CD4-positive, alpha-beta T cell (primary cell): ENCODE measurements at regions not wholly inside any gene's neighbourhood (a gene's known extent, or its start where the extent isn't known, plus 50 kb on each side); places are given as distances from the start of the nearest gene placed in this dataset.

ENCODE experiments used
- ATAC-seq: fragments of 200-7000 bp; cut with Tn5 transposase; one replicate; pipeline ENCODE4 v1.10.0; 2022; ENCODE audit warnings: mild to moderate bottlenecking; ENCODE audit not compliant: poor library complexity
- CTCF ChIA-PET: fragments of 350-600 bp; sonication (Branson Sonifier 250); formaldehyde crosslinking; loops from one replicate; lab custom pipeline; 2021; ENCODE audit warnings: antibody characterized with exemption, inconsistent platforms; lab: Charles Lee
- POLR2A ChIA-PET: fragments of 350-600 bp; sonication (Branson Sonifier 250); formaldehyde crosslinking; loops from one replicate; lab custom pipeline; 2021; ENCODE audit warnings: antibody characterized with exemption, inconsistent platforms; lab: Charles Lee
- DNase-seq, 14 experiments: peaks; one replicate each; pipeline ENCODE4 v3.0.0-alpha.2; 2013 to 2020; ENCODE audit warnings: mixed read lengths in 2 of 14
- H3K27ac ChIP-seq, 2 donors: one replicate each; pipeline versions ENCODE4 v1.5.1 to v1.7.0; 2013; ENCODE audit warnings: low read length in 2 of 2, low read depth in 1 of 2, mild to moderate bottlenecking in 1 of 2
- H3K27me3 ChIP-seq, 2 experiments: 1 replicate in 1 of 2; 2 replicates in 1 of 2; pipeline versions ENCODE4 v1.6.1 to v1.7.0; 2013; ENCODE audit warnings: low read length in 2 of 2, control low read depth in 1 of 2, mild to moderate bottlenecking in 1 of 2, moderate library complexity in 1 of 2; ENCODE audit not compliant: insufficient read depth in 2 of 2, control insufficient read depth in 1 of 2
- H3K36me3 ChIP-seq: one replicate; pipeline ENCODE4 v1.6.1; 2013; ENCODE audit warnings: low read length, control low read depth; ENCODE audit not compliant: insufficient read depth
- H3K4me1 ChIP-seq: one replicate; pipeline ENCODE4 v1.6.1; 2013; ENCODE audit warnings: low read length, control low read depth; ENCODE audit not compliant: insufficient read depth
- H3K4me3 ChIP-seq: one replicate; pipeline ENCODE4 v1.5.1; 2013; ENCODE audit warnings: mild to moderate bottlenecking, low read length, moderate library complexity
- H3K9me3 ChIP-seq, 2 experiments: 1 replicate in 1 of 2; 2 replicates in 1 of 2; pipeline versions ENCODE4 v1.6.1 to v1.7.0; 2013; ENCODE audit warnings: low read length in 2 of 2, mild to moderate bottlenecking in 2 of 2, control low read depth in 1 of 2, moderate library complexity in 1 of 2; ENCODE audit not compliant: control insufficient read depth in 1 of 2, insufficient read depth in 1 of 2
- H3K27ac Mint-ChIP-seq: one replicate; pipeline ENCODE4 v1.8.0; 2020; ENCODE audit warnings: mixed read lengths
- H3K27me3 Mint-ChIP-seq: one replicate; pipeline ENCODE4 v1.8.0; 2021; ENCODE audit warnings: mixed read lengths
- H3K36me3 Mint-ChIP-seq: one replicate; pipeline ENCODE4 v1.8.0; 2021; ENCODE audit warnings: low read depth, mixed read lengths
- H3K4me1 Mint-ChIP-seq: one replicate; pipeline ENCODE4 v1.8.0; 2021; ENCODE audit warnings: low read depth, mixed read lengths
- H3K4me3 Mint-ChIP-seq: one replicate; pipeline ENCODE4 v1.8.0; 2020; ENCODE audit warnings: mild to moderate bottlenecking, mixed read lengths
- H3K9me3 Mint-ChIP-seq: one replicate; pipeline ENCODE4 v1.8.0; 2020; ENCODE audit warnings: mixed read lengths
- CTCF ChIP-seq: fragments of 200-600 bp; IDR thresholded peaks from one replicate; pipeline ENCODE4 v1.8.0; 2022; ENCODE audit warnings: antibody characterized with exemption, mild to moderate bottlenecking
- intact Hi-C, 2 experiments: fragments of 100-400 bp; cut with DNase I in 1 of 2; cut with micrococcal nuclease in 1 of 2; formaldehyde crosslinking; loops; one replicate each; pipeline versions ENCODE4 v1.15.1 to v1.9.0; 2023 to 2025; cut with DNase I, micrococcal nuclease

- Mint-ChIP-seq H3K4me1 (no peaks in the 10 kb centered on the region), H3K4me3 (no peak overlapping the region), H3K36me3 (no peaks in the 10 kb centered on the region), H3K27ac (no peak overlapping the region), H3K9me3 (no peaks in the 10 kb centered on the region), H3K27me3 (no peaks in the 10 kb centered on the region)
- Histone ChIP-seq H3K4me1 (no peaks in the 10 kb centered on the region), H3K36me3 (no peaks in the 10 kb centered on the region), H3K27me3 (no peaks in the 10 kb centered on the region), H3K4me3 (no peak overlapping the region), H3K27ac (no peak overlapping the region), H3K9me3 (no peaks in the 10 kb centered on the region)
- POLR2A ChIA-PET = no interaction called here
- intact Hi-C loops = no loop called here
- no peak for TF ChIP-seq CTCF
- CTCF ChIA-PET = no interaction called here
- no peak for ATAC-seq
- no peak for DNase-seq
Observed at GRCh38 chr3:34068505-34068904, 270.1 kb downstream of the PDCD6IP start.

- Mint-ChIP-seq H3K27ac (no peak overlapping the region), H3K36me3 (no peaks in the 10 kb centered on the region), H3K9me3 (no peaks in the 10 kb centered on the region), H3K4me1 (no peaks in the 10 kb centered on the region), H3K27me3 (no peaks in the 10 kb centered on the region), H3K4me3 (no peak overlapping the region)
- no peak overlapping the region for H3K4me3 ChIP-seq
- ChIA-PET CTCF (no interaction called here), POLR2A (no interaction called here)
- no peaks in the 10 kb centered on the region for H3K36me3 ChIP-seq
- H3K9me3 ChIP-seq = no peaks in the 10 kb centered on the region
- no peaks in the 10 kb centered on the region for H3K27me3 ChIP-seq
- no peak for TF ChIP-seq CTCF
- ATAC-seq (no peak), DNase-seq (no peak)
- intact Hi-C loops = no loop called here
- H3K4me1 ChIP-seq = no peaks in the 10 kb centered on the region
- no peak overlapping the region for H3K27ac ChIP-seq
Observed at GRCh38 chr3:34070831-34071585, 272.6 kb downstream of the PDCD6IP start.

GRCh38 chr3:34072297-34072696, 273.9 kb downstream of the PDCD6IP start:
- POLR2A ChIA-PET = no interaction called here

More at GRCh38 chr3:34072297-34072696, 273.9 kb downstream of the PDCD6IP start:
- Mint-ChIP-seq H3K4me1 (no peaks in the 10 kb centered on the region), H3K4me3 (no peak overlapping the region), H3K9me3 (peaks cover 3% of the 10 kb centered on the region), H3K27ac (no peak overlapping the region), H3K36me3 (no peaks in the 10 kb centered on the region), H3K27me3 (no peaks in the 10 kb centered on the region)
- no peak for TF ChIP-seq CTCF
- H3K36me3 ChIP-seq = no peaks in the 10 kb centered on the region
- H3K4me1 ChIP-seq = no peaks in the 10 kb centered on the region
- no peak for ATAC-seq
- intact Hi-C loops = no loop called here
- H3K4me3 ChIP-seq = no peak overlapping the region
- no peak overlapping the region for H3K27ac ChIP-seq
- no peak for DNase-seq
- H3K9me3 ChIP-seq = no peaks in the 10 kb centered on the region
- CTCF ChIA-PET = no interaction called here
- no peaks in the 10 kb centered on the region for H3K27me3 ChIP-seq
